ENCODE measurements at regions not wholly inside any gene's neighbourhood (a gene's known extent, or its start where the extent isn't known, plus 50 kb on each side); places are given as distances from the start of the nearest gene placed in this dataset.

GRCh38 chr14:65280653-65281052 lies 131.9 kb upstream of the FUT8 start:
- Histone ChIP-seq H3K36me3 (ENCODE audit: low read depth, missing control alignments) (no peaks in the 10 kb centered on the region), H3K27me3 (no peaks in the 10 kb centered on the region), H3K4me3 (peak overlapping the region in 1 of 2 donors; percentile 17), H3K4me1 (peaks cover 23% of the 10 kb centered on the region), H3K9me3 (no peaks in the 10 kb centered on the region), H3K27ac (no peak overlapping the region)
- TF ChIP-seq POLR2A (IDR thresholded peaks at IDR 0.05): no peak
- no peak for TF ChIP-seq CTCF (IDR thresholded peaks at IDR 0.05)
- WGBS, 2 donors: 79 to 81% methylated on average over 17 to 22 of the region's 22 CpGs
- DNase-seq: no peak
- intact Hi-C loops (cut with DNase I; ENCODE audit: low total_unique reads): no loop called here

GRCh38 chr14:65281991-65282895 lies 130.3 kb upstream of the FUT8 start:
- no peaks in the 10 kb centered on the region for H3K9me3 ChIP-seq
- WGBS, 2 donors: 20% methylated on average over 10 to 12 of the region's 12 CpGs
- H3K36me3 ChIP-seq (ENCODE audit: low read depth, missing control alignments): no peaks in the 10 kb centered on the region
- intact Hi-C loops (cut with DNase I; ENCODE audit: low total_unique reads): no loop called here
- DNase-seq: no peak
- H3K4me1 ChIP-seq: peaks cover 16% of the 10 kb centered on the region
- no peak overlapping the region for H3K27ac ChIP-seq
- H3K27me3 ChIP-seq: no peaks in the 10 kb centered on the region
- H3K4me3 ChIP-seq: peak overlapping the region in 1 of 2 donors; percentile 17
- TF ChIP-seq POLR2A (IDR thresholded peaks at IDR 0.05): no peak
- TF ChIP-seq CTCF (IDR thresholded peaks at IDR 0.05): no peak

- TF ChIP-seq POLR2A (IDR thresholded peaks at IDR 0.05) (no peak), CTCF (IDR thresholded peaks at IDR 0.05) (no peak)
- intact Hi-C loops (cut with DNase I; ENCODE audit: low total_unique reads): no loop called here
Measured at GRCh38 chr14:65282896-65283253, 129.7 kb upstream of the FUT8 start.

GRCh38 chr14:65286443-65286842 lies 126.1 kb upstream of the FUT8 start:
- intact Hi-C loops (cut with DNase I; ENCODE audit: low total_unique reads): no loop called here
- H3K9me3 ChIP-seq: no peaks in the 10 kb centered on the region
- H3K36me3 ChIP-seq (ENCODE audit: low read depth, missing control alignments): no peaks in the 10 kb centered on the region
- 73 to 79% methylated on average over 8 of the region's 8 CpGs for WGBS, 2 donors
- TF ChIP-seq POLR2A (IDR thresholded peaks at IDR 0.05) (no peak), CTCF (IDR thresholded peaks at IDR 0.05) (no peak)
- no peak overlapping the region for H3K27ac ChIP-seq
- no peaks in the 10 kb centered on the region for H3K27me3 ChIP-seq
- DNase-seq: no peak
- peaks cover 14% of the 10 kb centered on the region for H3K4me1 ChIP-seq
- H3K4me3 ChIP-seq: no peak overlapping the region

More at GRCh38 chr14:65282896-65283253, 129.7 kb upstream of the FUT8 start:
- 73 to 88% methylated on average over 3 of the region's 3 CpGs for WGBS, 2 donors
- no peak for DNase-seq
- peaks cover 14% of the 10 kb centered on the region for H3K4me1 ChIP-seq
- no peak overlapping the region for H3K4me3 ChIP-seq
- no peaks in the 10 kb centered on the region for H3K36me3 ChIP-seq (ENCODE audit: low read depth, missing control alignments)
- H3K27ac ChIP-seq: no peak overlapping the region
- no peaks in the 10 kb centered on the region for H3K9me3 ChIP-seq
- no peaks in the 10 kb centered on the region for H3K27me3 ChIP-seq
